H1 (cell line): ENCODE measurements at regions not wholly inside any gene's neighbourhood (a gene's known extent, or its start where the extent isn't known, plus 50 kb on each side); places are given as distances from the start of the nearest gene placed in this dataset.

Source experiments
- CHD2 ChIP-seq: IDR thresholded peaks from 2 replicates; pipeline ENCODE4 v1.6.1; 2012; ENCODE audit warnings: low read length, improper control_type of control experiment
- CHD7 ChIP-seq: fragments of 300-600 bp; sonication (generic); IDR thresholded peaks from 2 replicates; pipeline ENCODE4 v1.7.1; 2012; ENCODE audit warnings: low read length, moderate library complexity, mild to moderate bottlenecking, inconsistent platforms; ENCODE audit not compliant: insufficient replicate concordance
- CTCF ChIP-seq, 3 experiments: IDR thresholded peaks; 1 replicate in 2 of 3; 2 replicates in 1 of 3; pipeline versions ENCODE4 v1.5.1 to v1.6.1; 2011; ENCODE audit warnings: low read length in 3 of 3, mild to moderate bottlenecking in 3 of 3, inconsistent platforms in 2 of 3, low read depth in 1 of 3, moderate library complexity in 1 of 3; ENCODE audit not compliant: insufficient read depth in 1 of 3; ENCODE audit errors: control extremely low read depth in 1 of 3
- EZH2 ChIP-seq: fragments of 200-600 bp; sonication (generic); IDR thresholded peaks from 2 replicates; pipeline ENCODE4 v1.7.1; 2012; ENCODE audit warnings: low read depth, mild to moderate bottlenecking, moderate library complexity, low read length, inconsistent platforms; ENCODE audit not compliant: severe bottlenecking
- KDM4A ChIP-seq: IDR thresholded peaks from one replicate; pipeline ENCODE4 v1.7.1; 2012; ENCODE audit warnings: low read depth, mild to moderate bottlenecking, moderate library complexity, low read length, inconsistent platforms; ENCODE audit not compliant: severe bottlenecking
- NRF1 ChIP-seq: IDR thresholded peaks from 2 replicates; pipeline ENCODE4 v1.6.1; 2011; ENCODE audit warnings: mild to moderate bottlenecking, low read depth, low read length, improper control_type of control experiment
- RBBP5 ChIP-seq: IDR thresholded peaks from 2 replicates; pipeline ENCODE4 v1.7.1; 2012; ENCODE audit warnings: low read depth, mild to moderate bottlenecking, inconsistent platforms, low read length, moderate library complexity, borderline replicate concordance
- SIN3A ChIP-seq, 2 experiments: IDR thresholded peaks in 1 of 2; conservative IDR thresholded peaks in 1 of 2; 2 replicates each; pipeline ENCODE4 v1.6.1; 2011 to 2012; ENCODE audit warnings: low read length in 2 of 2, improper control_type of control experiment in 1 of 2, low read depth in 1 of 2, mild to moderate bottlenecking in 1 of 2
- SP2 ChIP-seq: IDR thresholded peaks from 2 replicates; pipeline ENCODE4 v1.6.1; 2012; ENCODE audit warnings: mild to moderate bottlenecking, low read length, inconsistent platforms

GRCh38 chrX:16268206-16268605, 100.9 kb downstream of the MAGEB17 start (continued):
- TF ChIP-seq CHD7 (no peak), KDM4A (no peak), SIN3A (conservative IDR thresholded peaks at IDR 0.05 in 1 of 2, IDR thresholded peaks at IDR 0.05 in 1 of 2; ENCODE audit: low read depth in 1 of 2, low read length in 2 of 2) (no peak), CHD2 (no peak), NRF1 (no peak), SP2 (no peak), RBBP5 (no peak), CTCF (IDR thresholded peaks at IDR 0.05; ENCODE audit: control extremely low read depth in 1 of 3, insufficient read depth in 1 of 3, low read depth in 1 of 3, low read length in 3 of 3) (no peak), EZH2 (no peak)
